SK-N-SH treated with all-trans-retinoic acid at 6 μM for 48 hours (cell line): ENCODE measurements at regions not wholly inside any gene's neighbourhood (a gene's known extent, or its start where the extent isn't known, plus 50 kb on each side); places are given as distances from the start of the nearest gene placed in this dataset.

Source experiments
- ESRRG ChIP-seq: fragments of 250-450 bp; sonication (Bioruptor Pico); IDR thresholded peaks from 2 replicates; pipeline ENCODE4 v1.6.1; 2021; ENCODE audit warnings: mild to moderate bottlenecking
- ISL1 ChIP-seq: fragments of 250-450 bp; sonication (Bioruptor Pico); IDR thresholded peaks from 2 replicates; pipeline ENCODE4 v2.1.2; 2022; ENCODE audit warnings: mild to moderate bottlenecking, moderate library complexity
- PATZ1 ChIP-seq: fragments of 250-450 bp; sonication (Bioruptor Pico); IDR thresholded peaks from 2 replicates; pipeline ENCODE4 v1.8.0; 2020; ENCODE audit warnings: mild to moderate bottlenecking, moderate library complexity, borderline replicate concordance
- ZC3H10 ChIP-seq: fragments of 250-450 bp; sonication (Bioruptor Pico); IDR thresholded peaks from 2 replicates; pipeline ENCODE4 v1.5.1; 2021; ENCODE audit warnings: mild to moderate bottlenecking, moderate library complexity
- ZFP3 ChIP-seq: fragments of 250-450 bp; sonication (Bioruptor Pico); IDR thresholded peaks from 2 replicates; pipeline ENCODE4 v1.5.0; 2020; ENCODE audit warnings: mild to moderate bottlenecking, moderate library complexity

GRCh38 chr4:7131498-7132031 is 60.8 kb upstream of the SORCS2 start:
- TF ChIP-seq ESRRG (CRISPR knock-in tag), result no peak
- TF ChIP-seq PATZ1 (CRISPR knock-in tag), result no peak
- no peak for TF ChIP-seq ISL1 (CRISPR knock-in tag)
- no peak for TF ChIP-seq ZFP3 (CRISPR knock-in tag)
- TF ChIP-seq ZC3H10 (CRISPR knock-in tag), result no peak
